Transverse colon (tissue), 3 donors: ENCODE measurements at regions not wholly inside any gene's neighbourhood (a gene's known extent, or its start where the extent isn't known, plus 50 kb on each side); places are given as distances from the start of the nearest gene placed in this dataset.

Source experiments
- POLR2A ChIP-seq: fragments of 450-650 bp; IDR thresholded peaks from one replicate; pipeline ENCODE4 v1.6.1; 2016; ENCODE audit warnings: antibody characterized with exemption, mild to moderate bottlenecking, moderate library complexity
- TF ChIP-seq, protein P1 (sequence below), 5 experiments: fragments of 200-600 bp in 3 of 5; fragments of 450-650 bp in 2 of 5; sonication (generic) in 3 of 5; IDR thresholded peaks; 1 replicate in 2 of 5; 2 replicates in 3 of 5; pipeline ENCODE4 v1.5.1; 2016 to 2017; ENCODE audit warnings: antibody characterized with exemption in 5 of 5, inconsistent platforms in 3 of 5, mild to moderate bottlenecking in 2 of 5, moderate library complexity in 1 of 5

DNA sequence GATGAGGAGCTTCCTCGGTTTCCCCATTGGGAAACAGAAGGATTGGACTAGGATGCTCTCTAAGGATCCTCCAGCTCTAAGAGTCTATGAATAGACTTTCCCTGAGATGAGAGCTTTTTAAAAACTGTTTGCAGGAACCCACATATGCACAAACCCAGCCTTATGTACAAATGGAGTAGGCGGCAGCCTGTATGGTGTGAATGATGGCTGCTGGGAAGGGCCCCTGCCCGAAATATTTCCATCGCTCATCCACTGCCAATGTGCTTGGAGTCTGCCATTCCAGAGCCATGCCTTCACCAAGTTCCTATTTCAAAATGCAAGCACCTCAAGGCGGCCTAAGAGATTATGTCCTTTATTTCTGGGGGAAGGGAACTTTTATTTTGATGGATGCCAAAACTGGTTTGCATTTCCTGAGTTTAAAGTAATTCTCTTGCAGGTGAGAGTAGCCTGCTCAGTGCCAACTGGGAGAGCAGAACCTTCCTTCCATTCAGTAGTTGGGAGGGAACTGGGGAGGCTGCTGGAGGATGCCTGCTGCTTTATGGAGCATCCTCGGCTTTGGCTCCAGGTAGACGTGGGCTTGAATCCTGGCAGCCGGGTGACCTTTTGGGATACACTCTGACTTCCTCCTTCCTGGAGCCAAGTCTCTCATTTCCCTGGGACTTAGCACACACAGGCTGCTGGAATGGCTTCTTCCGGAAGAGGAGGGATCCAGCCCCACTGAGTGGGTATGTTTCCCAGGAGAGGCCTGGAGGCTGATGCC lies 165.9 kb downstream of the ACTL8 start:
- TF ChIP-seq, protein P1, sequence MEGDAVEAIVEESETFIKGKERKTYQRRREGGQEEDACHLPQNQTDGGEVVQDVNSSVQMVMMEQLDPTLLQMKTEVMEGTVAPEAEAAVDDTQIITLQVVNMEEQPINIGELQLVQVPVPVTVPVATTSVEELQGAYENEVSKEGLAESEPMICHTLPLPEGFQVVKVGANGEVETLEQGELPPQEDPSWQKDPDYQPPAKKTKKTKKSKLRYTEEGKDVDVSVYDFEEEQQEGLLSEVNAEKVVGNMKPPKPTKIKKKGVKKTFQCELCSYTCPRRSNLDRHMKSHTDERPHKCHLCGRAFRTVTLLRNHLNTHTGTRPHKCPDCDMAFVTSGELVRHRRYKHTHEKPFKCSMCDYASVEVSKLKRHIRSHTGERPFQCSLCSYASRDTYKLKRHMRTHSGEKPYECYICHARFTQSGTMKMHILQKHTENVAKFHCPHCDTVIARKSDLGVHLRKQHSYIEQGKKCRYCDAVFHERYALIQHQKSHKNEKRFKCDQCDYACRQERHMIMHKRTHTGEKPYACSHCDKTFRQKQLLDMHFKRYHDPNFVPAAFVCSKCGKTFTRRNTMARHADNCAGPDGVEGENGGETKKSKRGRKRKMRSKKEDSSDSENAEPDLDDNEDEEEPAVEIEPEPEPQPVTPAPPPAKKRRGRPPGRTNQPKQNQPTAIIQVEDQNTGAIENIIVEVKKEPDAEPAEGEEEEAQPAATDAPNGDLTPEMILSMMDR (IDR thresholded peaks at IDR 0.05): no peak
- no peak for TF ChIP-seq POLR2A
